ENCODE measurements at regions not wholly inside any gene's neighbourhood (a gene's known extent, or its start where the extent isn't known, plus 50 kb on each side); places are given as distances from the start of the nearest gene placed in this dataset.
A peak's percentile ranks its signal among the peaks of the same experiment; 100 is the strongest.

- peak overlapping the region; percentile 84 for H3K27ac ChIP-seq (ENCODE audit: low read depth, low read length)
- TF ChIP-seq CTCF (IDR thresholded peaks at IDR 0.05; ENCODE audit: extremely low read depth, low read depth, low read length), result no peak
- H3K36me3 ChIP-seq (ENCODE audit: insufficient read depth, low read length), result no peaks in the 10 kb centered on the region
- H3K4me1 ChIP-seq (ENCODE audit: insufficient read depth, low read length), result peaks cover 18% of the 10 kb centered on the region
- H2AFZ ChIP-seq (ENCODE audit: low read length), result peak overlapping the region; percentile 64
- H3K4me2 ChIP-seq (ENCODE audit: insufficient read depth, low read length), result peak overlapping the region; percentile 59
- no peaks in the 10 kb centered on the region for H3K79me2 ChIP-seq (ENCODE audit: insufficient read depth, low read length)
- H3K9me3 ChIP-seq (ENCODE audit: low read depth, low read length), result no peaks in the 10 kb centered on the region
- no peak overlapping the region for H3K4me3 ChIP-seq (ENCODE audit: insufficient read depth, low read length)
- H4K20me1 ChIP-seq (ENCODE audit: insufficient read depth, low read length), result no peaks in the 10 kb centered on the region
- no peaks in the 10 kb centered on the region for H3K27me3 ChIP-seq (ENCODE audit: insufficient read depth, low read length)
- DNase-seq (ENCODE audit: insufficient read length, low spot score, missing footprints), result peak; percentile 78
Observed at GRCh38 chr10:33412653-33413361, 78.3 kb upstream of the NRP1 start.

GRCh38 chr10:33412241-33412640 lies 77.8 kb upstream of the NRP1 start:
- Histone ChIP-seq H3K79me2 (ENCODE audit: insufficient read depth, low read length) (no peaks in the 10 kb centered on the region), H3K4me3 (ENCODE audit: insufficient read depth, low read length) (no peak overlapping the region), H3K4me1 (ENCODE audit: insufficient read depth, low read length) (peaks cover 18% of the 10 kb centered on the region), H3K36me3 (ENCODE audit: insufficient read depth, low read length) (no peaks in the 10 kb centered on the region), H3K27me3 (ENCODE audit: insufficient read depth, low read length) (no peaks in the 10 kb centered on the region), H2AFZ (ENCODE audit: low read length) (peak overlapping the region; percentile 64), H3K9me3 (ENCODE audit: low read depth, low read length) (no peaks in the 10 kb centered on the region), H3K27ac (ENCODE audit: low read depth, low read length) (peak overlapping the region; percentile 84), H3K4me2 (ENCODE audit: insufficient read depth, low read length) (peak overlapping the region; percentile 59), H4K20me1 (ENCODE audit: insufficient read depth, low read length) (no peaks in the 10 kb centered on the region)
- DNase-seq (ENCODE audit: insufficient read length, low spot score, missing footprints), result no peak
- no peak for TF ChIP-seq CTCF (IDR thresholded peaks at IDR 0.05; ENCODE audit: extremely low read depth, low read depth, low read length)

- Histone ChIP-seq H3K4me2 (ENCODE audit: insufficient read depth, low read length) (no peak overlapping the region), H3K27me3 (ENCODE audit: insufficient read depth, low read length) (no peaks in the 10 kb centered on the region)
- DNase-seq (ENCODE audit: insufficient read length, low spot score, missing footprints), result no peak
Observed at GRCh38 chr10:33410860-33411234, 76.4 kb upstream of the NRP1 start.

More at GRCh38 chr10:33410860-33411234, 76.4 kb upstream of the NRP1 start:
- Histone ChIP-seq H2AFZ (ENCODE audit: low read length) (no peak overlapping the region), H3K4me3 (ENCODE audit: insufficient read depth, low read length) (no peak overlapping the region), H3K79me2 (ENCODE audit: insufficient read depth, low read length) (no peaks in the 10 kb centered on the region), H4K20me1 (ENCODE audit: insufficient read depth, low read length) (no peaks in the 10 kb centered on the region), H3K9me3 (ENCODE audit: low read depth, low read length) (no peaks in the 10 kb centered on the region), H3K36me3 (ENCODE audit: insufficient read depth, low read length) (no peaks in the 10 kb centered on the region), H3K27ac (ENCODE audit: low read depth, low read length) (no peak overlapping the region), H3K4me1 (ENCODE audit: insufficient read depth, low read length) (peaks cover 18% of the 10 kb centered on the region)
- TF ChIP-seq CTCF (IDR thresholded peaks at IDR 0.05; ENCODE audit: extremely low read depth, low read depth, low read length), result no peak

Data from osteoblast (primary cell).